HepG2 (cell line): ENCODE measurements at regions not wholly inside any gene's neighbourhood (a gene's known extent, or its start where the extent isn't known, plus 50 kb on each side); places are given as distances from the start of the nearest gene placed in this dataset.

ENCODE experiments used
- IRF2 ChIP-seq: IDR thresholded peaks from 2 replicates; pipeline ENCODE4 v1.6.1; 2018; ENCODE audit warnings: missing genetic modification reagents, missing compliant biosample characterization
- NCOR1 ChIP-seq: fragments of 200-600 bp; sonication (generic); IDR thresholded peaks from 2 replicates; pipeline ENCODE4 v1.7.0; 2017; ENCODE audit warnings: antibody characterized with exemption, low read length, borderline replicate concordance
- NFKB2 ChIP-seq: sonication (generic); formaldehyde crosslinking; IDR thresholded peaks from 2 replicates; pipeline ENCODE4 v1.4.0; 2020; ENCODE audit warnings: missing genetic modification reagents, borderline replicate concordance
- NR2F1 ChIP-seq, 2 experiments: fragments of 450-650 bp in 1 of 2; formaldehyde crosslinking in 1 of 2; IDR thresholded peaks; 2 replicates each; pipeline versions ENCODE4 v1.5.0 to v1.6.1; 2016 to 2020; ENCODE audit warnings: mild to moderate bottlenecking in 1 of 2, missing compliant biosample characterization in 1 of 2, missing genetic modification reagents in 1 of 2, moderate library complexity in 1 of 2
- PAXIP1 ChIP-seq: sonication (generic); formaldehyde crosslinking; conservative IDR thresholded peaks from 2 replicates; pipeline ENCODE4 v1.4.0; 2020; ENCODE audit warnings: mild to moderate bottlenecking, missing genetic modification reagents, moderate library complexity
- PRPF4 ChIP-seq: fragments of 200-400 bp; formaldehyde crosslinking; IDR thresholded peaks from 2 replicates; pipeline ENCODE4 v1.6.1; 2016; ENCODE audit warnings: low read length, low read depth; ENCODE audit not compliant: poor library complexity, severe bottlenecking
- SMAD3 ChIP-seq: sonication (generic); formaldehyde crosslinking; IDR thresholded peaks from 2 replicates; pipeline ENCODE4 v1.4.0; 2020; ENCODE audit warnings: missing genetic modification reagents
- SOX5 ChIP-seq: IDR thresholded peaks from 2 replicates; pipeline ENCODE4 v1.6.1; 2016; ENCODE audit warnings: borderline replicate concordance
- SOX6 ChIP-seq, 2 experiments: fragments of 450-650 bp in 1 of 2; sonication (generic) in 1 of 2; formaldehyde crosslinking in 1 of 2; IDR thresholded peaks; 2 replicates each; pipeline versions ENCODE4 v1.4.0 to v1.6.1; 2017 to 2020; ENCODE audit warnings: antibody characterized with exemption in 1 of 2, mild to moderate bottlenecking in 1 of 2, missing genetic modification reagents in 1 of 2
- ZNF24 ChIP-seq: fragments of 450-650 bp; IDR thresholded peaks from 2 replicates; pipeline ENCODE4 v1.6.1; 2017; ENCODE audit warnings: antibody characterized with exemption, mild to moderate bottlenecking
- ZNF292 ChIP-seq: sonication (generic); formaldehyde crosslinking; IDR thresholded peaks from 2 replicates; pipeline ENCODE4 v1.8.1; 2022; ENCODE audit warnings: mild to moderate bottlenecking, low read depth, missing genetic modification reagents, borderline replicate concordance
- ZNF512B ChIP-seq: sonication (generic); formaldehyde crosslinking; IDR thresholded peaks from 2 replicates; pipeline ENCODE4 v1.5.1; 2020; ENCODE audit warnings: missing genetic modification reagents, mild to moderate bottlenecking, borderline replicate concordance
- ZZZ3 ChIP-seq: sonication (generic); formaldehyde crosslinking; IDR thresholded peaks from 2 replicates; pipeline ENCODE4 v1.4.0; 2020; ENCODE audit warnings: missing genetic modification reagents, mild to moderate bottlenecking, borderline replicate concordance
- TF ChIP-seq, protein P1 (sequence below): sonication (generic); formaldehyde crosslinking; IDR thresholded peaks from 2 replicates; pipeline ENCODE4 v1.8.1; 2022; ENCODE audit warnings: low read depth, mild to moderate bottlenecking, missing genetic modification reagents
- TF ChIP-seq, protein P2 (sequence below): IDR thresholded peaks from 2 replicates; pipeline ENCODE4 v1.6.1; 2016; ENCODE audit warnings: low read depth

GRCh38 chr15:53059273-53060043 lies 269.3 kb upstream of the ONECUT1 start (continued):
- peak; percentile 43; the same call in 1 of the 2 replicates for TF ChIP-seq ZNF512B (CRISPR knock-in tag)
- no peak for TF ChIP-seq ZZZ3 (CRISPR knock-in tag)
- TF ChIP-seq NFKB2 (CRISPR knock-in tag): no peak
- 0 out of 2 replicates have a peak, but pooled peaks have one; percentile 25 for TF ChIP-seq IRF2
- TF ChIP-seq NR2F1 (CRISPR knock-in tag; IDR thresholded peaks at IDR 0.05): peak in 1 of 2 experiments; percentile 67; a peak in 2 of 4 replicates
- no peak for TF ChIP-seq SOX6 (IDR thresholded peaks at IDR 0.05)
- TF ChIP-seq SOX6 (CRISPR knock-in tag; IDR thresholded peaks at IDR 0.05): peak; percentile 84
- peak; percentile 60; the same call in 1 of the 2 replicates for TF ChIP-seq SMAD3 (CRISPR knock-in tag)
- TF ChIP-seq, protein P1, sequence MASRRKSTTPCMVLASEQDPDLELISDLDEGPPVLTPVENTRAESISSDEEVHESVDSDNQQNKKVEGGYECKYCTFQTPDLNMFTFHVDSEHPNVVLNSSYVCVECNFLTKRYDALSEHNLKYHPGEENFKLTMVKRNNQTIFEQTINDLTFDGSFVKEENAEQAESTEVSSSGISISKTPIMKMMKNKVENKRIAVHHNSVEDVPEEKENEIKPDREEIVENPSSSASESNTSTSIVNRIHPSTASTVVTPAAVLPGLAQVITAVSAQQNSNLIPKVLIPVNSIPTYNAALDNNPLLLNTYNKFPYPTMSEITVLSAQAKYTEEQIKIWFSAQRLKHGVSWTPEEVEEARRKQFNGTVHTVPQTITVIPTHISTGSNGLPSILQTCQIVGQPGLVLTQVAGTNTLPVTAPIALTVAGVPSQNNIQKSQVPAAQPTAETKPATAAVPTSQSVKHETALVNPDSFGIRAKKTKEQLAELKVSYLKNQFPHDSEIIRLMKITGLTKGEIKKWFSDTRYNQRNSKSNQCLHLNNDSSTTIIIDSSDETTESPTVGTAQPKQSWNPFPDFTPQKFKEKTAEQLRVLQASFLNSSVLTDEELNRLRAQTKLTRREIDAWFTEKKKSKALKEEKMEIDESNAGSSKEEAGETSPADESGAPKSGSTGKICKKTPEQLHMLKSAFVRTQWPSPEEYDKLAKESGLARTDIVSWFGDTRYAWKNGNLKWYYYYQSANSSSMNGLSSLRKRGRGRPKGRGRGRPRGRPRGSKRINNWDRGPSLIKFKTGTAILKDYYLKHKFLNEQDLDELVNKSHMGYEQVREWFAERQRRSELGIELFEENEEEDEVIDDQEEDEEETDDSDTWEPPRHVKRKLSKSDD (CRISPR knock-in tag): 0 out of 2 replicates have a peak, but pooled peaks have one; percentile 30
- TF ChIP-seq PAXIP1 (CRISPR knock-in tag): peak; percentile 91
- peak; percentile 63; the same call in 1 of the 2 replicates for TF ChIP-seq NCOR1
- TF ChIP-seq ZNF292 (CRISPR knock-in tag): peak; percentile 74; the same call in 1 of the 2 replicates
- TF ChIP-seq, protein P2, sequence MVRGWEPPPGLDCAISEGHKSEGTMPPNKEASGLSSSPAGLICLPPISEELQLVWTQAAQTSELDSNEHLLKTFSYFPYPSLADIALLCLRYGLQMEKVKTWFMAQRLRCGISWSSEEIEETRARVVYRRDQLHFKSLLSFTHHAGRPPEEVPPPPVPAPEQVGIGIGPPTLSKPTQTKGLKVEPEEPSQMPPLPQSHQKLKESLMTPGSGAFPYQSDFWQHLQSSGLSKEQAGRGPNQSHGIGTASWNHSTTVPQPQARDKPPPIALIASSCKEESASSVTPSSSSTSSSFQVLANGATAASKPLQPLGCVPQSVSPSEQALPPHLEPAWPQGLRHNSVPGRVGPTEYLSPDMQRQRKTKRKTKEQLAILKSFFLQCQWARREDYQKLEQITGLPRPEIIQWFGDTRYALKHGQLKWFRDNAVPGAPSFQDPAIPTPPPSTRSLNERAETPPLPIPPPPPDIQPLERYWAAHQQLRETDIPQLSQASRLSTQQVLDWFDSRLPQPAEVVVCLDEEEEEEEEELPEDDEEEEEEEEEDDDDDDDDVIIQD (CRISPR knock-in tag): peak; percentile 14; the same call in 1 of the 2 replicates
- TF ChIP-seq ZNF24: no peak
- TF ChIP-seq PRPF4: no peak
- TF ChIP-seq SOX5 (CRISPR knock-in tag): peak; percentile 24; the same call in 1 of the 2 replicates
